Hepatocyte (in vitro differentiated cells): ENCODE measurements at regions not wholly inside any gene's neighbourhood (a gene's known extent, or its start where the extent isn't known, plus 50 kb on each side); places are given as distances from the start of the nearest gene placed in this dataset.

ENCODE experiments used
- EZH2 ChIP-seq: fragments of 200-600 bp; sonication (generic); IDR thresholded peaks from 2 replicates; pipeline ENCODE4 v1.6.1; 2016; ENCODE audit warnings: antibody characterized with exemption, mild to moderate bottlenecking, borderline replicate concordance
- EZH2phosphoT487 ChIP-seq: fragments of 200-600 bp; sonication (generic); IDR thresholded peaks from one replicate; pipeline ENCODE4 v1.6.1; 2018; ENCODE audit warnings: antibody characterized with exemption, mild to moderate bottlenecking, low read depth, moderate library complexity; ENCODE audit not compliant: unreplicated experiment, severe bottlenecking
- TF ChIP-seq, protein P1 (sequence below): fragments of 200-600 bp; sonication (generic); IDR thresholded peaks from 2 replicates; pipeline ENCODE4 v1.5.1; 2016; ENCODE audit warnings: antibody characterized with exemption, mild to moderate bottlenecking; ENCODE audit not compliant: poor library complexity

DNA sequence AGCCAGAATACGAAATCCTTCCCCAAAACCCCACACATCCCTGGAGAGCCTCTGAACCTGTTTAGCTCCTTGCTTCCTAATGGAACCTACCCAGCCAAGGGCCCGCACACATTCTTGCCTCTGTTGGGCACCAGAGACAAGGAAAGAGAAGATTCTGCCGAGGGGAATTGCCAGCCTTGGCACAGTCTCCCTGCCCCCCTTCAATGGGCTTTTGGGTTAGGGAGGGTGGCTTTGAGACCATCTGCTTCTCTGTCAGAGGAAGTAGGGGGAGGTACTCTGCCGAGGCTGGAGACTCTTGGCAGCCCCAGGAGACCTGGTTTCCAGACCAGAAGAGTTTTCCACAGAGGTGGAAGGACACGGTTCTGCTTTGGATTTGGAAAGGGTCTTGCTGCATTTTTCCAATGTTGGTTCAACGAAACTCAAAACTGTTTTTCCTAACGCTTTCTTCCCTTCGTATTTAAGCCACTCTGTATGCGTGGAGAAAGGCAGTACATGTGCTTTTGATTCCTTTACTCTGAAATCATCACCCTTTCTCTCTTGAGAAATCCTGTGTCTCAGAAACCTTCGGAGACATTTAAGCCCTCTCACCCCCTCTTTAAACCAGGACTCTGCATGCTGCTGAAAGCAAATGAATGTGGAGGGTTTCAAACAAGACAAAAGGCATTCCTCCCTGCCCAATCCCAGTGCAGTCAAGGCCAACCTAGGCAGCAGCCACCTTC lies 78.8 kb upstream of the PRR23C start:
- TF ChIP-seq, protein P1, sequence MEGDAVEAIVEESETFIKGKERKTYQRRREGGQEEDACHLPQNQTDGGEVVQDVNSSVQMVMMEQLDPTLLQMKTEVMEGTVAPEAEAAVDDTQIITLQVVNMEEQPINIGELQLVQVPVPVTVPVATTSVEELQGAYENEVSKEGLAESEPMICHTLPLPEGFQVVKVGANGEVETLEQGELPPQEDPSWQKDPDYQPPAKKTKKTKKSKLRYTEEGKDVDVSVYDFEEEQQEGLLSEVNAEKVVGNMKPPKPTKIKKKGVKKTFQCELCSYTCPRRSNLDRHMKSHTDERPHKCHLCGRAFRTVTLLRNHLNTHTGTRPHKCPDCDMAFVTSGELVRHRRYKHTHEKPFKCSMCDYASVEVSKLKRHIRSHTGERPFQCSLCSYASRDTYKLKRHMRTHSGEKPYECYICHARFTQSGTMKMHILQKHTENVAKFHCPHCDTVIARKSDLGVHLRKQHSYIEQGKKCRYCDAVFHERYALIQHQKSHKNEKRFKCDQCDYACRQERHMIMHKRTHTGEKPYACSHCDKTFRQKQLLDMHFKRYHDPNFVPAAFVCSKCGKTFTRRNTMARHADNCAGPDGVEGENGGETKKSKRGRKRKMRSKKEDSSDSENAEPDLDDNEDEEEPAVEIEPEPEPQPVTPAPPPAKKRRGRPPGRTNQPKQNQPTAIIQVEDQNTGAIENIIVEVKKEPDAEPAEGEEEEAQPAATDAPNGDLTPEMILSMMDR = no peak
- TF ChIP-seq EZH2 = no peak
- TF ChIP-seq EZH2phosphoT487 = no peak
